IMR-90 (cell line): ENCODE measurements at regions not wholly inside any gene's neighbourhood (a gene's known extent, or its start where the extent isn't known, plus 50 kb on each side); places are given as distances from the start of the nearest gene placed in this dataset.

ENCODE experiments used
- ATAC-seq: fragments of 200-7000 bp; cut with Tn5 transposase; 2 replicates; pipeline ENCODE4 v1.9.1; 2020; ENCODE audit warnings: low read depth, mild to moderate bottlenecking, moderate library complexity
- BruUV-seq: library from RNA; stranded (reverse); fragments of 400-500 nt; replicated peaks from 2 replicates; lab custom pipeline; 2021; lab: Mats Ljungman, UMichigan
- CTCF ChIA-PET: fragments of 300-600 bp; formaldehyde crosslinking; extraction: SDS; loops from one replicate; lab custom pipeline; 2021; ENCODE audit warnings: antibody characterized with exemption; lab: Yijun Ruan, JAX
- POLR2A ChIA-PET: fragments of 300-600 bp; sonication (Branson Sonifier 250); formaldehyde crosslinking; loops from one replicate; lab custom pipeline; 2022; ENCODE audit warnings: antibody characterized with exemption; ENCODE audit not compliant: unreplicated experiment; lab: Charles Lee
- DNase-seq: peaks from one replicate; pipeline ENCODE4 v3.0.0; 2013
- H2AFZ ChIP-seq: replicated peaks from 2 replicates; pipeline ENCODE3; 2013; ENCODE audit warnings: low read length, mild to moderate bottlenecking; ENCODE audit not compliant: poor library complexity
- H2AK5ac ChIP-seq: 2 replicates; pipeline ENCODE4 v1.6.1; 2013; ENCODE audit warnings: low read depth, low read length, inconsistent platforms
- H2AK9ac ChIP-seq: replicated peaks from 2 replicates; pipeline ENCODE3; 2013; ENCODE audit warnings: mild to moderate bottlenecking, low read depth, low read length, moderate library complexity; ENCODE audit not compliant: poor library complexity
- H2BK120ac ChIP-seq: 2 replicates; pipeline ENCODE4 v1.6.1; 2013; ENCODE audit warnings: low read depth, low read length, inconsistent platforms
- H2BK15ac ChIP-seq: 3 replicates; pipeline ENCODE4 v1.6.1; 2013; ENCODE audit warnings: low read depth, low read length, inconsistent platforms
- H2BK20ac ChIP-seq: 2 replicates; pipeline ENCODE4 v1.6.1; 2013; ENCODE audit warnings: low read depth, mild to moderate bottlenecking, inconsistent platforms, low read length, moderate library complexity
- H2BK5ac ChIP-seq: 2 replicates; pipeline ENCODE4 v1.6.1; 2013; ENCODE audit warnings: mild to moderate bottlenecking, low read depth, low read length, inconsistent platforms; ENCODE audit not compliant: poor library complexity, severe bottlenecking
- H3K14ac ChIP-seq: replicated peaks from 2 replicates; pipeline ENCODE4 v1.6.1; 2013; ENCODE audit warnings: low read depth, low read length, inconsistent platforms
- H3K18ac ChIP-seq: 2 replicates; pipeline ENCODE4 v1.6.1; 2013; ENCODE audit warnings: low read depth, low read length, control low read depth
- H3K23ac ChIP-seq: 2 replicates; pipeline ENCODE4 v1.6.1; 2013; ENCODE audit warnings: low read depth, low read length, inconsistent platforms
- H3K27ac ChIP-seq: 2 replicates; pipeline ENCODE4 v1.5.1; 2013; ENCODE audit warnings: mild to moderate bottlenecking, control low read depth, low read length; ENCODE audit not compliant: insufficient read depth
- H3K27me3 ChIP-seq: 2 replicates; pipeline ENCODE4 v1.6.1; 2013; ENCODE audit warnings: low read length; ENCODE audit not compliant: control insufficient read depth, insufficient read depth
- H3K36me3 ChIP-seq: 2 replicates; pipeline ENCODE4 v1.6.1; 2013; ENCODE audit warnings: low read length, mixed read lengths; ENCODE audit not compliant: control insufficient read depth, insufficient read depth
- H3K4ac ChIP-seq: 2 replicates; pipeline ENCODE4 v1.6.1; 2013; ENCODE audit warnings: low read depth, low read length, inconsistent platforms
- H3K4me1 ChIP-seq: 2 replicates; pipeline ENCODE4 v1.6.1; 2013; ENCODE audit warnings: low read length, mixed read lengths; ENCODE audit not compliant: control insufficient read depth, insufficient read depth
- H3K4me2 ChIP-seq: 2 replicates; pipeline ENCODE4 v1.6.1; 2013; ENCODE audit warnings: low read depth, mild to moderate bottlenecking, control low read depth, low read length, moderate library complexity
- H3K4me3 ChIP-seq: 2 replicates; pipeline ENCODE4 v1.5.1; 2013; ENCODE audit warnings: low read depth, mild to moderate bottlenecking, control low read depth, low read length, moderate library complexity; ENCODE audit not compliant: insufficient read depth
- H3K56ac ChIP-seq: 2 replicates; pipeline ENCODE4 v1.6.1; 2013; ENCODE audit warnings: low read length, inconsistent platforms; ENCODE audit not compliant: insufficient read depth; ENCODE audit errors: extremely low read depth
- H3K79me1 ChIP-seq, 2 experiments: 2 replicates each; pipeline ENCODE4 v1.6.1; 2013; ENCODE audit warnings: low read length in 2 of 2, inconsistent platforms in 1 of 2, low read depth in 1 of 2
- H3K9ac ChIP-seq: 2 replicates; pipeline ENCODE4 v1.6.1; 2013; ENCODE audit warnings: low read depth, low read length, control low read depth
- H3K9me1 ChIP-seq: 2 replicates; pipeline ENCODE4 v1.6.1; 2013; ENCODE audit warnings: low read length, inconsistent platforms; ENCODE audit not compliant: insufficient read depth
- H3K9me3 ChIP-seq: 2 replicates; pipeline ENCODE4 v1.6.1; 2013; ENCODE audit warnings: low read length; ENCODE audit not compliant: control insufficient read depth, insufficient read depth
- H4K20me1 ChIP-seq: 2 replicates; pipeline ENCODE4 v1.6.1; 2013; ENCODE audit warnings: low read length, inconsistent platforms; ENCODE audit not compliant: insufficient read depth
- H4K5ac ChIP-seq: 2 replicates; pipeline ENCODE4 v1.6.1; 2013; ENCODE audit warnings: mild to moderate bottlenecking, low read depth, low read length, control low read depth
- H4K8ac ChIP-seq, 2 experiments: 2 replicates each; pipeline ENCODE4 v1.6.1; 2013; ENCODE audit warnings: low read depth in 2 of 2, low read length in 2 of 2, control low read depth in 1 of 2, inconsistent platforms in 1 of 2
- H4K91ac ChIP-seq: 2 replicates; pipeline ENCODE4 v1.6.1; 2013; ENCODE audit warnings: low read depth, low read length, inconsistent platforms; ENCODE audit not compliant: insufficient read depth
- CHD1 ChIP-seq: IDR thresholded peaks from 2 replicates; pipeline ENCODE4 v1.6.1; 2012; ENCODE audit warnings: low read depth, low read length, improper control_type of control experiment
- POLR2A ChIP-seq: IDR thresholded peaks from 2 replicates; pipeline ENCODE4 v1.6.1; 2012; ENCODE audit warnings: mild to moderate bottlenecking, low read depth, low read length
- WGBS, 2 experiments: methylation state at CpG; one replicate each; pipeline versions ENCODE4 v1.1.5 to v1.1.7; 2013; ENCODE audit warnings: missing lambda C conversion rate in 2 of 2; ENCODE audit not compliant: insufficient read length in 1 of 2; ENCODE audit errors: extremely low coverage in 2 of 2; 5-methylcytosine and 5-hydroxymethylcytosine counted together
- dilution Hi-C: fragments of 300-500 bp; cut with HindIII; formaldehyde crosslinking; loops from one replicate; pipeline ENCODE4 v1.14.3; 2018; ENCODE audit warnings: low sequenced_read_pairs; ENCODE audit not compliant: unreplicated experiment
- in situ Hi-C: fragments of 300-500 bp; cut with MboI; formaldehyde crosslinking; loops from 3 replicates; pipeline ENCODE4 v1.14.3; 2019; ENCODE audit warnings: low sequenced_read_pairs, inconsistent platforms, mixed read lengths
- intact Hi-C: fragments of 100-400 bp; cut with micrococcal nuclease; formaldehyde crosslinking; loops from 2 replicates; pipeline ENCODE4 v1.10.0; 2022
- TF ChIP-seq, protein P1 (sequence below): fragments of 150-350 bp; IDR thresholded peaks from 2 replicates; pipeline ENCODE4 v1.6.1; 2016; ENCODE audit warnings: low read depth, mild to moderate bottlenecking, low read length, moderate library complexity, borderline replicate concordance

DNA sequence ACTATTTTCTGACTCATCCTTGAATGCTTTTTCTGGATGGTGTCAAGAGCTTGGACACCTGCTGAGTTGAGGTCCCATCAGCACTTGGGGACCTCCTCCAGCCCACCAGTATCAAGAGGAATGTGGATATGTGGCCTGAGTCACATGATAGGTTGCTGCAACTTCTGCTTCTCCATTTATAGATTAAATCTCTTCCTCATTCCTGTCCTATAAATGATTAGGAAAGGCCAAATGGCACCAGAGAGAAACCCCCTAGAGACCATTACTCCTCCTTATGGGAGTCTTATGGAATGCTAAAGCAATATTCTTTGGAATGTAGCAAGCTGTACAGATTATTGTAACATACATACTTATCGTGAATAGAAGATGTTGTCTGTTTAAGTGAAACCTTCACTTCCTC, 85.6 kb downstream of the NEUROD6 start:
- in situ Hi-C loops = no loop called here
- Histone ChIP-seq H3K9me3 (no peaks in the 10 kb centered on the region), H3K18ac (no peak overlapping the region), H2BK20ac (no peak overlapping the region), H4K91ac (no peak overlapping the region), H3K9ac (no peak overlapping the region), H2AFZ (no peak overlapping the region), H3K14ac (no peak overlapping the region), H2BK120ac (no peak overlapping the region), H3K56ac (no peak overlapping the region), H3K4ac (no peak overlapping the region), H3K36me3 (no peaks in the 10 kb centered on the region), H3K23ac (no peak overlapping the region), H4K20me1 (no peaks in the 10 kb centered on the region), H2BK5ac (no peak overlapping the region), H2AK5ac (no peak overlapping the region), H3K27ac (no peak overlapping the region), H2BK15ac (no peak overlapping the region), H3K4me2 (no peak overlapping the region), H4K8ac (no peak overlapping the region), H3K27me3 (no peaks in the 10 kb centered on the region), H3K4me3 (no peak overlapping the region), H4K5ac (no peak overlapping the region), H3K79me1 (no peaks in the 10 kb centered on the region), H3K9me1 (no peaks in the 10 kb centered on the region), H3K4me1 (no peaks in the 10 kb centered on the region), H2AK9ac (no peak overlapping the region)
- ChIA-PET POLR2A (no interaction called here), CTCF (no interaction called here)
- TF ChIP-seq, protein P1, sequence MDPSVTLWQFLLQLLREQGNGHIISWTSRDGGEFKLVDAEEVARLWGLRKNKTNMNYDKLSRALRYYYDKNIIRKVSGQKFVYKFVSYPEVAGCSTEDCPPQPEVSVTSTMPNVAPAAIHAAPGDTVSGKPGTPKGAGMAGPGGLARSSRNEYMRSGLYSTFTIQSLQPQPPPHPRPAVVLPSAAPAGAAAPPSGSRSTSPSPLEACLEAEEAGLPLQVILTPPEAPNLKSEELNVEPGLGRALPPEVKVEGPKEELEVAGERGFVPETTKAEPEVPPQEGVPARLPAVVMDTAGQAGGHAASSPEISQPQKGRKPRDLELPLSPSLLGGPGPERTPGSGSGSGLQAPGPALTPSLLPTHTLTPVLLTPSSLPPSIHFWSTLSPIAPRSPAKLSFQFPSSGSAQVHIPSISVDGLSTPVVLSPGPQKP = no peak
- TF ChIP-seq POLR2A (no peak), CHD1 (no peak)
- dilution Hi-C loops = no loop called here
- WGBS, 2 experiments = no CpG with 5 or more reads among the region's 1 CpG
- no TSS peak for BruUV-seq
- intact Hi-C loops = no loop called here
- DNase-seq (no peak), ATAC-seq (no peak)
